NB4 (cell line): ENCODE measurements at regions not wholly inside any gene's neighbourhood (a gene's known extent, or its start where the extent isn't known, plus 50 kb on each side); places are given as distances from the start of the nearest gene placed in this dataset.

Source experiments
- MYC ChIP-seq: IDR thresholded peaks from 2 replicates; pipeline ENCODE4 v1.6.1; 2011; ENCODE audit warnings: low read depth, low read length
- POLR2A ChIP-seq: IDR thresholded peaks from 2 replicates; pipeline ENCODE4 v1.6.1; 2011; ENCODE audit warnings: mild to moderate bottlenecking; ENCODE audit not compliant: insufficient read length; ENCODE audit errors: extremely low read depth
- TF ChIP-seq, protein P1 (sequence below): IDR thresholded peaks from one replicate; pipeline ENCODE4 v1.5.1; 2012; ENCODE audit warnings: low read depth, low read length
- TF ChIP-seq, protein P2 (sequence below): IDR thresholded peaks from 2 replicates; pipeline ENCODE4 v1.6.1; 2011; ENCODE audit warnings: low read depth, low read length

DNA sequence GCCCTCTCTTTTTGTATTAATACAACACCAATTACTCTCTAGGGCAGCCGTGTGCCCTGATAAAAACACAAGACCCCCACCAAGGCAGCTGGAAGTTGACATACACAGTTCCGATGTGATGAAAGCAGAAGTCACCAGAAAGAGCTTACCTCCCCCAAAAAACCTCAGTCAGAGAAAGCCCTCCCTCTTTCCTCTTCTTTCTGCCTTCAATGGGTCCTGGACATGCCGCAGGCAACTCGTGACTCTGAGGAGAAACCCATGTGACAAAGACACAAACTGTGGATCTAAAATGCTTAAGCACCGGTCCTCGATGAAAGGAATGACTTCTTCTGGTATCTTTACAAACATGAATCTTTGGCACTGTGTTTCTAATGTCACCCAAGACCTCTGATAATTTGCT, 117.7 kb upstream of the CCDC28A start:
- TF ChIP-seq POLR2A, result no peak
- TF ChIP-seq, protein P1, sequence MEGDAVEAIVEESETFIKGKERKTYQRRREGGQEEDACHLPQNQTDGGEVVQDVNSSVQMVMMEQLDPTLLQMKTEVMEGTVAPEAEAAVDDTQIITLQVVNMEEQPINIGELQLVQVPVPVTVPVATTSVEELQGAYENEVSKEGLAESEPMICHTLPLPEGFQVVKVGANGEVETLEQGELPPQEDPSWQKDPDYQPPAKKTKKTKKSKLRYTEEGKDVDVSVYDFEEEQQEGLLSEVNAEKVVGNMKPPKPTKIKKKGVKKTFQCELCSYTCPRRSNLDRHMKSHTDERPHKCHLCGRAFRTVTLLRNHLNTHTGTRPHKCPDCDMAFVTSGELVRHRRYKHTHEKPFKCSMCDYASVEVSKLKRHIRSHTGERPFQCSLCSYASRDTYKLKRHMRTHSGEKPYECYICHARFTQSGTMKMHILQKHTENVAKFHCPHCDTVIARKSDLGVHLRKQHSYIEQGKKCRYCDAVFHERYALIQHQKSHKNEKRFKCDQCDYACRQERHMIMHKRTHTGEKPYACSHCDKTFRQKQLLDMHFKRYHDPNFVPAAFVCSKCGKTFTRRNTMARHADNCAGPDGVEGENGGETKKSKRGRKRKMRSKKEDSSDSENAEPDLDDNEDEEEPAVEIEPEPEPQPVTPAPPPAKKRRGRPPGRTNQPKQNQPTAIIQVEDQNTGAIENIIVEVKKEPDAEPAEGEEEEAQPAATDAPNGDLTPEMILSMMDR, result no peak
- TF ChIP-seq, protein P2, sequence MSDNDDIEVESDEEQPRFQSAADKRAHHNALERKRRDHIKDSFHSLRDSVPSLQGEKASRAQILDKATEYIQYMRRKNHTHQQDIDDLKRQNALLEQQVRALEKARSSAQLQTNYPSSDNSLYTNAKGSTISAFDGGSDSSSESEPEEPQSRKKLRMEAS, result peak; percentile 65
- TF ChIP-seq MYC, result no peak
